DMS 273 (cell line): ENCODE measurements at regions not wholly inside any gene's neighbourhood (a gene's known extent, or its start where the extent isn't known, plus 50 kb on each side); places are given as distances from the start of the nearest gene placed in this dataset.

Experiments used
- DNase-seq: peaks from one replicate; lab custom pipeline; 2025; ENCODE audit not compliant: unreplicated experiment; lab: John Stamatoyannopoulos, UW

GRCh38 chr2:172230332-172230888 lies 127.7 kb upstream of the DLX2 start:
- DNase-seq = no peak

GRCh38 chr2:172230889-172231401 lies 128.2 kb upstream of the DLX2 start:
- peak; percentile 56 for DNase-seq

GRCh38 chr2:172231508-172231907 lies 128.8 kb upstream of the DLX2 start:
- no peak for DNase-seq

GRCh38 chr2:172232708-172233396 lies 130.2 kb upstream of the DLX2 start:
- DNase-seq = no peak

GRCh38 chr2:172233987-172234715 lies 131.5 kb upstream of the DLX2 start:
- DNase-seq = no peak

GRCh38 chr2:172234716-172235691 lies 132.3 kb upstream of the DLX2 start:
- DNase-seq = peak; percentile 43

- DNase-seq = no peak
Observed at GRCh38 chr2:172239944-172240590, 137.4 kb upstream of the DLX2 start.

- no peak for DNase-seq
Observed at GRCh38 chr2:172241222-172241621, 138.5 kb upstream of the DLX2 start.

- no peak for DNase-seq
Observed at GRCh38 chr2:172242471-172242870, 139.8 kb upstream of the DLX2 start.

- DNase-seq = peak; percentile 36
Observed at GRCh38 chr2:172242961-172243360, 140.3 kb upstream of the DLX2 start.

- DNase-seq = no peak
Observed at GRCh38 chr2:172244419-172245130, 141.9 kb upstream of the DLX2 start.

GRCh38 chr2:172246649-172247048 lies 143.9 kb upstream of the DLX2 start:
- DNase-seq = peak; percentile 64

GRCh38 chr2:172247203-172247602 lies 144.5 kb upstream of the DLX2 start:
- DNase-seq = no peak

GRCh38 chr2:172248381-172248780 lies 145.7 kb upstream of the DLX2 start:
- no peak for DNase-seq

- DNase-seq = no peak
Observed at GRCh38 chr2:172248785-172249187, 146.1 kb upstream of the DLX2 start.

GRCh38 chr2:172249334-172249733 lies 146.6 kb upstream of the DLX2 start:
- DNase-seq = no peak

GRCh38 chr2:172249986-172250385 lies 147.3 kb upstream of the DLX2 start:
- DNase-seq = no peak

- no peak for DNase-seq
Observed at GRCh38 chr2:172251231-172251630, 148.5 kb upstream of the DLX2 start.

- DNase-seq = no peak
Observed at GRCh38 chr2:172252154-172252553, 149.5 kb upstream of the DLX2 start.
